GM21786 (cell line): ENCODE measurements at regions not wholly inside any gene's neighbourhood (a gene's known extent, or its start where the extent isn't known, plus 50 kb on each side); places are given as distances from the start of the nearest gene placed in this dataset.

Source experiments
- ATAC-seq: cut with Tn5 transposase; IDR thresholded peaks from one replicate; pipeline ENCODE4 v1.9.1; 2021; ENCODE audit not compliant: unreplicated experiment

DNA sequence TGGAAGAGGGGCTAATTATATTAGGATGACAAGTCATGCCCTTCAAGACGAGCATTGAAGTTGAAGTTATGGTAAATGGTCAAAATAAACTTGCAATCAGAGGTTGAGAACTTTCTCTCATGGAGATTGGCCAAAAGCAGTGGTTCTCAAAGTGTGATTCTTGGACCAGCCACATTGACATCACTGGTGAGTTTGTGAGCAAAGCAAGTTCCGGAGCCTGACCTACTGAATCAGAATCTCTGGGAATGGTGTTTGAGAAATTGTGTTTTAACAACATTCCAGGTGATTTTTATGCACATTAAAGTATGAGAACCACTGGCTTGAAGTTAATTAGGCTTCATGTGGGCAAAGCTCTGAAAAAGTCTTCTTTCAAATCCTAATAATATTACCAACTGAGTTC lies 403.5 kb downstream of the ZSWIM6 start:
- ATAC-seq: no peak

DNA sequence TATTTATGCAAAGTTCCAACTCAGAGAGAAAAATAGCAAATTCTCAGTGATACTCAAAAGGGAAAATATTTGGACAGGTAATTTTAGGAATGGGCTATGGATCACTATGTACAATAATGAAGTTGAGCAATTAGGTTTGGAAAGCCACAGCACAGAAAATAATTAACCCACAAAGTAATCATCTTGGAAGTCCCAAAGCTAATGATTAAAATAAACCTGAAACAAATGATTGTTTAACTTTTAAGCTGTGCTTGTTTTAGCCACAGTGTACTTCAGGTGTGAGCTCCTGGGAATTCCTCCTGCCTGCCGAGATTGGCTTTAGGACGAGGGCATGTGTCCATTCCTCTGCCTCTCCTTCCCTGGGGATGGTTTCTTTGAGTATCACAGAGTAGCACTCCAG lies 403.9 kb downstream of the ZSWIM6 start:
- ATAC-seq: no peak

DNA sequence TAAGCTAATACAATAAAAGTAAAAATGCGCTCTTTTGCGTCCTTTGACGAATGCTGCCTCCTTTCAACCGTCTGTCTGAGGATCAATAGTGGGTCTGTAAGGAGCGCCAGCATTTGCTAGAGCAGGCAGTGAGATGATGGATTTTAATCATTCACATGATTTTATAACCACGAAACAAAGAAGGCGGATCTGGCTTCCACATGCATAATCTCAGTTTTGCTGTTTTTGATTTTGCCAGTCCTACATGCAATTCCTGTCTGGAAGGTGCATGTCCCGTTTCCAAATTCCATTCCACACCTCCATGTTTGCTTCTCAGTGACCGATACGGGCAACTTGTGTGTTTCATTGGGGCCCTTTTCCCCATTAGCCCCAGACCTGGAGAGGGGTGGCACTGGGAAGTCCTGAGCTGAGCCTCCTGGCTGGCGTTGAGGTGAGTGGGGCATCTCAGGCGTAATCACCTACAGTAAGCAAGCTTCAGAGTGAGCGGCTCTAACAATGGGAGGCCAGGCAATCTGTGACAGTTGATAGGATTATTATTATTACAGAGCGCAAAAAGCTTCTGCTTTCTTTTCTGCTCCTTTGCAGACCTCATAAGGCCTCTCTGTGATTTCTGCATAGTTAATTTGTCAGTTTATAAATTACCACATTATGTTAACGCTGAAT lies 405.4 kb downstream of the ZSWIM6 start:
- no peak for ATAC-seq

DNA sequence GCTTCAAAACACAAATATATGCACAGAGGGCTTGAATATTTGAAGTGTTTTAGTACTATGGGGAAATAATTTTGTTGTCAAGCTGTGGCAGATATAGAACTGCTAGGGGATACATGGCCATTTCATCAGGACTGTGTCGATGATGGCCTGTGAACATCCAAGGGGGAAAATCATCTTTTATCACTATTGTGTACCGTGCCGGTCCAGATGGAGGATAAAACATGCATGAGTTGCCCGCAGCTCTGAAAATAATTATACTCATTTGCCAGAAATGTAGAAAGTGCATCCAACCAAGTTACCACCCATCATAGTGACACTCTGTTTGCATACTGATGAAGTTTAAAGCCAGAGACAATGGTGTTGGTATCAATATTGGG lies 405.9 kb downstream of the ZSWIM6 start:
- no peak for ATAC-seq

DNA sequence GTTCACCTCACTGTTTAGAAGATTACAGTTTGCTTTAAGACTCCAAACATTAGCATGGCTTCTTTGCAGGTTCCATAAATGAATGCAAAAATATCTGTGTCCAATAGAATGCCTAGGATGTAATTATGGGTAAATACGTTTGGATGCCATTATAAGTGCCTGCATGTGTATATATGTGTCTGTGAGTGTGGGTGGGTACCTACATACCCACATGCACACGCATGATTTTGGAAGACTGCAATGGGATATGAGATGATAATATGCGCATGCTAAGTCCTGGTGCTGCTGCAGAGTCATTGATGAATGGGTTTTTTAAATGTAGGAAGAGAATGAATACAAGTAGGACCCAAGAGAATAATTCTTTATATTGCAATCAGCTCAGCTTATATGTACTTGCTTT lies 406.4 kb downstream of the ZSWIM6 start:
- ATAC-seq: no peak

DNA sequence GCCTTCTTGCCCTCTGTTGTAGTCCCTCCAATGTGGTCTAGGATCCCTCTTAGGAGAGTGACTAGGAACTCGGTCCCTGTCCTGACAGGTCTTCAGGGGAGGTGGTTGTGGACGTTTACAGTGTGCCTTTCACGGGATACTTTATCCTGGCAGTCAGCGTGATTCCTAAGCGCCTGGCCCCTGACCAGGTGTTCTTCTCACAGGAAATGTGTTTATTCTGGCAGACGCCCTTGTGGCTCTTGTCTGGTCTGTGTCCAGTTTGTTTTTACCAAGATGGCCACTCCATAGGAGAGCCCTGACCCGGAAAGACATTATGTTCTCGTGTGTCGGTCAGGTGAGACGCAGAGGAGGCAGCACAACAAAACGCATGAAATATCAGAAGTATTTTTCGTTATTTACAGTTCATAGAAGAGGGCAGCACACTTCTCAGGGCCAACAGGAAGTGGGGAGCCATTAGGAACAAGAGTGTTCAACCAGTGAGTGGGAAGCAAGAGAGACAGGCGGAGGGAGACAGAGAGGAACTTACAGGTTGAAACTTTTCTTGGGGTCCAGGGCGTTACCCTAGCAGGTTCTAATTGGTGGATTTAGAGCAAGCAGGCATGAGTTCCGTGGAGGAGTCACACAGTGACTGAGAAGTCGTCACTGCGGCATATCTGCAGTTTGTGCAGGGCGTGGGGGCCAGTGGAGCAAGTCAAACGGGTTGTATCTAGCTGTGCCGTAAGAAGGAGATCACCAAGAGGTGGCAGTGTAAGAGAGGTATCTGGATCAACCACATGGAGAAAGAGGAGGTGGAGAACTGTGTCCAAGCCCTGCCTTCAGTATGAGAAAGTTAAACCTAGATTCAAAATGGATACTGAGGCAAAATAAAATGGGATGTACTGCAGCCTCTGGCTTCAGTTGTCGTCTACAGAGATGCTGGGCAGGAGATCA lies 412.9 kb downstream of the ZSWIM6 start:
- ATAC-seq: no peak

DNA sequence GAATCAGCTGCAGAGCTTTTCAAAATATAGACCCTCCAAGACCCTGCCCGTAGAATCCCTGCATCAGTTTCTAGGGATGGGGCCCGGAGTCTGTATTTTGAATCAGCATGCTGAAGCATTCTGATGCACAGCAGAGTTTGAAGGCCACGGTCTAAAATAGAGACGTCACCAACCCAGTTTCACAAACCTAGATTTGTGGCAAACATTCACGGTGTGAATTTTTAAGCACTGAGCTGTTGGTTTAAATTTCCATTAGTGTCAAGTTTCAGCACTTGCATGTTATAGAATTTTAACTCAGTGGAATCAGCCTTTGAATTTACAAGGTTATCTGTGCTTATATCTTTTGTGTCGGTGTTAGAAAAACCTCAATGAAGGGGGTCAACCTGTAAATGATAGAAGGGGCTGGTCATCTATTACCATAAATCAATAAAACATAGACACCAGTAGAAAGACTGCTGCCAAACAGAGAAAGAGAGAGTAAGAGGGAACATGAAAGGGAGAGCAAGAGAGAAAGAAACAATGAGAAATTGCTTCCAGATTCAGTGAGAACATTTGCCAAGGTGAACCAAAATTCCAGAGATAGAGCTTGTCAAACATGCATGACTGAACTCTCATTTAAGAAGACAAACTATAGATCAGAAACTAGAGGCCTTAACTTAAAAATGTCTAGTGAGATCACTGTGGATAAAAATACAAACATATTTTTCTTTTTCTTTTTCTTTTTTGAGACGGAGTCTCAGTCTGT lies 414.9 kb downstream of the ZSWIM6 start:
- no peak for ATAC-seq

DNA sequence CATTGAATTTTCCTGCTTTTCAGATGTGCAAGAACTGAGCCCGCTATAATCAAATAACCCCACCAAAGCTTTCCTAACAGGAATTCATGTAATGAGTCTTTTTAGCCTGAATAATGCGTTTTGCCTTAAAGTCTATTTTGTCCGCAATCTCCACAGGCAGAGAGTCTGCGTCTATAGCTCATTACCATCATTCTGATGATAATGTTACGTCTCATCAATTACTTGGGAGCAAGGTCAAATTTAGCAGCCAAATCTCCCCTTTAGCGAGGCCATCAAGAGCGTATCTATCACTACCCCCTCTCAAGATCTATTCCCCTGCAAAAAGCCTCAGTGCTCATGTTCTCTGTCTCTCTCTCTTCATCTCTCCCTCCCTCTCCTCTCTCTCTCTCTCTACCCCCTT lies 416.1 kb downstream of the ZSWIM6 start:
- ATAC-seq: no peak

DNA sequence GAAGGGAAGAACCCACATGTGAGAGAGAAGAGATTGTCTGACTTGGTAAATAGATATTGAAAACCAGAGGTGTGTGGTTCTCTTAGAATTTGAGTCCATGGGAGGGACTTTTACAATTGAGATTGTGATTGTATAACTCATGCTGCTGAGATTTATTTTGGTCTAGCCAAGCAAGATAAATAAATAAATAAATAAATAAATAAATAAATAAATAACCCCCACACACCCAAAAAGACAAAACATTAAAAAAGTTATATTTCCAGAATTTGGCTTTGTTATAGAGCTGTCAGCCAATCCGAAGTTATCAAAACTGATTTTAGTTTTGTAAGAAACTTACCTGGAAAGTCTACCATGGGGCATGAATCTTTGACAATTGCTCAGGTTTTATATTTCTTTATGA lies 416.6 kb downstream of the ZSWIM6 start:
- ATAC-seq: no peak

DNA sequence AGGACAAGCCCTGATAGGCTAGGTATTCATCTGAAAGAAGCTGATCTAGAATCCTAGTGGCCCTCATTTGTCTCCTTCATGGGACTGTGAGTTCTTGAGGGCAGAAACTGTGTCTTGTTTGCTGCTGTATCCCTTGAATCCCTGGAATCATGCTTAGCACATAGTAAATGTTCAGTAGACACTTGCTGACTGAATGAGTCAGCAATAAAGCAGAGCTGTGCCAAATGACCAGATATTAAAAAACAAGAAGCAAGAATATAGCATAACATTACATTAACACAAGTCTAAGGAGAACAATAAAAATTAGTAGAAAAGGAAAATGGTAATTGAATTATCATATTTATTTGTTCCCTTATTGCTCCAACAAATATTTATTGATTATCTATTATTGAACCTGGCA lies 420.5 kb downstream of the ZSWIM6 start:
- ATAC-seq: no peak

DNA sequence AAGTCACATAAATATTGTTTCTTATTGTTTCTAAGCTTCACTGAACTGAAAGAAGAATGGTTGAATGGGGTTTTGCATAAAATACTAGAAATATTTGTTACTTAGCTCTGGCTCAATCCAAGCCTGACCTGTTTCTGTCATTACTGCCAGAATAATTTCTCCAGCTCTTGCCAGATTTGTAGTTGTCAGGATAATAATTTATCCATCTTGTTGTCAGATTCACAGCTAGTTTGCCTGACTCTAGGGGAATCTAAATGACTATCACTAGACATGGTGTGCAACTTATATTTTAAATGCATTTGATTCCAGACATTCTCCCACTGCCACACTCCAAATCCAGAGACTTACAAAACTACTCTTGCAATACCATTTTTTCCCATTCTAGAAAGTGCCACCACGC lies 422.7 kb downstream of the ZSWIM6 start:
- no peak for ATAC-seq

DNA sequence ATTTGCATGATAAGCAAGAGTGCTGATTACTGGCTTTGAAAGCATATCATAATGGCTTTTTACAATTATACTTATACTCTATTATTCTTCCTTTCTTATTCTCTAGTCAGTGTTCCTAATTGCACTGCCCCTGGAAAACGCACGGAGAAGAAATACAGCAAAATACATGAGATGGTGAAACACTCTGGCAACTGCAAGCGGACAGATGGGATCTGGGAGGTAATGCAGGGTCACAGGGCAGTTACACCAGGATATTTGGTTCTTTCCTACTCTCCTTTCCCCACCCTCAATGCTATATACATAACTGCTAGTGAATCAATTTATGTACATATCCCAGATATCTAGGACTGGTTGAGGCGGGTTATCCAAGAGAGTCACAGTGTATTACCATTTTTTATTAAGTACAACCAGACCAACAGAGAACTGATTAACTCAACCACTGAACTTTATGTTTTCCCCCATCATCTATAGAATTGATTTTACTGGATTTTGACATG lies 423.7 kb downstream of the ZSWIM6 start:
- ATAC-seq: no peak

DNA sequence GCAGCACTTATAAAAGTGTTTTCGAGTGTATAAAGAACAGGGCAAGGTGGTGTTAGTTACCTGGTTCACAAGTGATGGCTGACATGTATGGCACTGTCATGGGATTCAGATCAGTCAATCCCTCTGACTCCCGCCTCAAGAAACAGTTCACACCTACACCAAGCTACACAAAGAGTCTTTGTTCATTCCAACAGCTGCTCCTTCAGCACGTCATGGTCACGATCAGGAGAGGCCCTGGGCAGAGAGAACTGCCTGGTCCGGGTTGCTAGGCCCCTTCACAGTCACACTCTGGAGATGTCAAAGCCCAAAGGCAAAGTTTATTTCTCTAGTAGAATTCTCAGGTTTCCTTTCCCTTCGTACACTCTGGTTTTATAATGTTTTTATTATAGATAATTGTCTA lies 426.7 kb downstream of the ZSWIM6 start:
- no peak for ATAC-seq

DNA sequence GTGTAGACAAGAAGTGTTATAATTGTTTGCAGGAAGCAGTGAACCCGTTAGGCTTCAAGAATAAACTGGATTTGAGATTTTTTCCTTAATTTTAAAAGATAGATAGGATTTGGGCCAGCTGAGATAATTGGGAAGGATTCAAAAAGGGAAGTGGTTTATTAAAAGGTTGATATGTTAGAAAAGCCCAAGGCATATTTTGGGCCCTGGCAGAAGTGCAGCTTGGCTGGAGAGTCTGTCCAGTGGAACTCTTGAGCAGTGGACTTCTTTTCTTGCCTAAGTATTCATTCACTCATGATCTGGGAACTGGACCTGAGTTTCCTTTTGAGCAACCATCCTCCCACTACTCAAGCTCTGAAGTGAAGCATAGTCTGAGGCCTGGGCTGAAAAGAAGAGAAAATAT lies 433.4 kb downstream of the ZSWIM6 start:
- no peak for ATAC-seq

DNA sequence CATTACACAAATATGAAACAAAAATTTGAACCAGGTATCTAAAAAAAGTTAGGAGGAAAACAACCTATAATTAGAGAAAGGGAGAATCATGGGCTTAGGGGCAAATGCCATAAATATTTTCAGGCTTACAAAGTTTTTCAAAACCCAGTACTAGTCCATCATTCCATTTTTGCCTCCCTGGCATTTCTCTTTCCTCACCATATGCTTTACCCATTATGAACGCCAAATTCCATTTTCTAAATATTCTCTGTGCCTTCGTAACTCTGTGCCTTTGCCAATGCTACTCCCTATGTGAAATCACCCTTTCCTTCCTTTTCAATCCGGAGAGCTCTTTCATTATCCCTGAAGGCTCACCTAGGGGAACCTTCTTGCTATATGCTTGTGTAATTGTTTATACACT lies 434.1 kb downstream of the ZSWIM6 start:
- ATAC-seq: no peak

DNA sequence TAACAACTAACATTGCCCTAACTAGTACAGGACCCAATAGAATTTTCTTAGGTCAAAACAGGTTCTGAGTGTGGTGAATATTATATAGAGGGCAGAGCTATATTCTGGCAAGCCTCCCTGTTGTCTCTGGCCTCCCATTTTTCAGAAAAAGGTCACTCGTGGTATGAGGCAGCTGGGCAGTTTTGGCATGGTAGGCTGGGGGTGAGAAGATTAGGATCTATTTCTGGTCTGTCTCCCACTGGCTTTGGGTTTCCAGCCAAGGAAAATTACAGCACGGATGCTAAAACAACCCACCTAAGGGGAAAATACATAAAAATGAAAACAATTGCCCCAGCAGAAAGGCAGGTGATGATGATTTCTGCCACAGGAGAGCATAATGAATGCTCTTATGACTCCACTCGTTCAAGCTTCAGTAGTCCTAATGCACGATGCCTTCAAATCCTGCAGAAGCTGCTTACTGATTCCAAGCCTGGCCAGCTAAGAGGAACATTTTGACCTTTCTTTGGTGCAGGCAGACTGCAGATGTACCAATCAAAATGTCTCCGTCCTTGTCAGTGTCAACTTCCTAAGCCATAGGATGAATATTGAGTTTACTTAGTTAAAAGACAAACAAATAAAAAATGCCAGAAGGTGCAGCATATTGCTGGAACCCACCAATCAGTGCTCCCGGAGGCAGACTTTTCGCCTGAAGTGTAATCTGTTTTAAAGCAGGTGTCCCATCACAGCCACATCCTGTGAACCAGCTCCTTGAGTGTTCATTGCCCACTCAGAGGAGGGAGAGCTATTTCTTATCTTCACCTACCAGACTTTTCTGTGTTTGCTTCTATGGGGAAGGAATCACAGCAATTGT lies 435.4 kb downstream of the ZSWIM6 start:
- ATAC-seq: no peak

DNA sequence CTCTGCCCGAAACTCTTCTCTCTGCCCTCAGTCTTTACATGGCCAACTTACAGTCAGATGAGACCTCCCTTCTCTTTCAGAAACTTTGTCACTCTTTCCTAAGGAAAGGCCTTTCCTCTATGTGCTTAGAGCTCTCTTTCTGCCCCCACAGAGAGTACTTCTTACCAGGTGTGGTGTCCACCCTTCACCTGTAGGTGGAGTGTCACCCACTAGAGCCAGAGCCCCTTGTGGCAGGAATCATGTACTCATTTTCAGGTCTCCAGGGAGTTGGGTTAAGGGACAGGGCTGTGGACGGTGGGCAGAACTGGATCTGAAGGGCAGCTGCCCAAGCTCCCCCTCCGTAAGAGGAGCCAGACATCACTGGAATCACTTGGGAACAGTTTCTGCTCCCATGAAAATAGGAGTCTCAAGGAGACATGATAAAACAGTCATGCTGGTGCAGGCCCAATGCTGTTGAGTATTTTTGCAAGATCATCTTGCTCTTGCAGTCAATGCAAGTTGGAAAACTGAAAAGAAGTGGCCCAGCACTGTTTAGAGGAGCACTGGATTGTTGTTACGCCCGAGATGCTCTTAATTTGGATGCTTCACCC lies 436.7 kb downstream of the ZSWIM6 start:
- peak; percentile 96 for ATAC-seq

DNA sequence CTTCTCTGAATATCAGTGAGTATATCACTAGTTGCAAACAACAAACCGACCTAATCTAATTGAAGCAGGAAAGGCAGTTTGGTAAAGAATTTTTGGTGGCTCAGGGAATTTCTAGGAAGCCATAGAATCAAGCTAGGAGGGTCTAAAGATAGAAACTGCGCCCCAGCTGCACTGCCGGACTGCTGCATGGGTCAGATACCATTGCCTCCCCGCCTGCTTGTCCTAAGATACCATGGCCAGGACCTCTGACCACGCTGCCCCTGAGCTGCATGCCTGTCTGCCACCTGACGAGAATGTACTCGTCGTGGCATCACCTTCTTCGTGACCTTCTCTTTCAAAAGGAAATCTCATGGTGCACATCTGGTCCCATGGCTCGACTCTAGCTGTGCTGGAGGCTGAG lies 439.0 kb downstream of the ZSWIM6 start:
- ATAC-seq: no peak

DNA sequence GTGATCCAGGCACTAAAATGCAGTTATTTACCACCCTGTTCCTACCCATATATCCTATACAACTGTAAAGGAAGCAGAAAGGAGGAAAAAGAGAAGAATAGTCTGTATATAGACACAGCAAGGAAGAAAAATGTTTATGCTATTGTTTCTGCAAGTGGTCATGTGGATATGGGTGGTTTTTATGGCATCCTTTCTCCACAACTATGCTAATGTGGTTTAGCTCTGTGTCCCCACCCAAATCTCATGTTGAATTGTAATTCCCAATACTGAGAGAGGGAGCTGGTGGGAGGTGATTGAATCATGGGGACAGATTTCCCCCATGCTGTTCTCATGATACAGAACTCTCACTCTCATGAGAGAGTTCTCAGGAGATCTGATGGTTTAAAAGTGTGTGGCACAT lies 439.8 kb downstream of the ZSWIM6 start:
- ATAC-seq: no peak

DNA sequence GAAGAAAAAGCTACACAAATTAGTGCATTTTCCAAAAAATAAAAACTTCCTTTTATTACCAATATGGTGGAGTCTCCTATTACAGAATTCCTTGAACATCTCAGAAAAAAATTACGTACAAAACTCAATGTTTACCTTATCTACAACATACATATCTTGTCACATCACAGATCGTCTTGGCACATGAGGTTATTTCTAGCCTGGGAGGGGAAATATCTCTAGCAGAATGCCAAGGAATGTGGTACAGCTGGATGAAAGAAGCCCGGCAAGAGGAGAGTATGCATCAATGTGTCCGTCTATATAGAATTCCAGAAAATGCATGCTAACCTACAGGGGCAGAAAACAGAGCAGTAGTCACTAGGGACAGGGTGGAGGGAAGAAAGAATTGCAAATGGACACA lies 443.8 kb downstream of the ZSWIM6 start:
- ATAC-seq: no peak
